ENCODE measurements at regions not wholly inside any gene's neighbourhood (a gene's known extent, or its start where the extent isn't known, plus 50 kb on each side); places are given as distances from the start of the nearest gene placed in this dataset.

DNA sequence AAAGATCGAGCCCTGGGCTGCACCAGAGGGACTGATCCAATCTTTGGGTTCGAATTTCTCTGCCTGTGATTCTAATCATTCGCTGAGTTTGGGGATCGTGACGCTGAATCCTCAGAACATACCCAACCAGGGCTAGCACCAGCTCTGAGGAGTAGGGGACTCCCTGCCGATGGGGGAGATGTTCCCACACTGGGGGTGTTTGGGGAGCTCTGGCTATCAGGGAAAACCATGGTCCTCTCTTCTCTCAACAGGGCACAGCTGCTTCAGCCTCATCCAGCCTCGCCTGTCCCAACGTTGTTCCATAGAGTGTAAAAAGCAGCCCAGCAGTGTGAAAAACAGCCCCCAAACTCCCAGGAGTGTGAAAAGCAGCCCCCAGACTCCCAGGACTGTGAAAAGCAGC is 136.6 kb downstream of the ANKRD60 start:
- Histone ChIP-seq H3K9me3 (ENCODE audit: low read depth, low read length, poor library complexity, severe bottlenecking) (no peaks in the 10 kb centered on the region), H3K36me3 (ENCODE audit: insufficient read depth, low read length, poor library complexity, severe bottlenecking) (no peaks in the 10 kb centered on the region), H3K27ac (ENCODE audit: low read depth, low read length, poor library complexity, severe bottlenecking) (no peak overlapping the region), H3K4me1 (ENCODE audit: insufficient read depth, low read length, poor library complexity, severe bottlenecking) (no peaks in the 10 kb centered on the region), H3K27me3 (replicated peaks; ENCODE audit: insufficient read depth, low read depth, low read length, poor library complexity) (no peaks in the 10 kb centered on the region), H3K4me3 (ENCODE audit: low read depth, low read length, poor library complexity, severe bottlenecking) (no peak overlapping the region)
- BruUV-seq (replicated peaks) = no TSS peak
- TF ChIP-seq, protein P1, sequence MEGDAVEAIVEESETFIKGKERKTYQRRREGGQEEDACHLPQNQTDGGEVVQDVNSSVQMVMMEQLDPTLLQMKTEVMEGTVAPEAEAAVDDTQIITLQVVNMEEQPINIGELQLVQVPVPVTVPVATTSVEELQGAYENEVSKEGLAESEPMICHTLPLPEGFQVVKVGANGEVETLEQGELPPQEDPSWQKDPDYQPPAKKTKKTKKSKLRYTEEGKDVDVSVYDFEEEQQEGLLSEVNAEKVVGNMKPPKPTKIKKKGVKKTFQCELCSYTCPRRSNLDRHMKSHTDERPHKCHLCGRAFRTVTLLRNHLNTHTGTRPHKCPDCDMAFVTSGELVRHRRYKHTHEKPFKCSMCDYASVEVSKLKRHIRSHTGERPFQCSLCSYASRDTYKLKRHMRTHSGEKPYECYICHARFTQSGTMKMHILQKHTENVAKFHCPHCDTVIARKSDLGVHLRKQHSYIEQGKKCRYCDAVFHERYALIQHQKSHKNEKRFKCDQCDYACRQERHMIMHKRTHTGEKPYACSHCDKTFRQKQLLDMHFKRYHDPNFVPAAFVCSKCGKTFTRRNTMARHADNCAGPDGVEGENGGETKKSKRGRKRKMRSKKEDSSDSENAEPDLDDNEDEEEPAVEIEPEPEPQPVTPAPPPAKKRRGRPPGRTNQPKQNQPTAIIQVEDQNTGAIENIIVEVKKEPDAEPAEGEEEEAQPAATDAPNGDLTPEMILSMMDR (conservative IDR thresholded peaks at IDR 0.05; ENCODE audit: low read depth, low read length) = no peak
- POLR2A ChIA-PET (ENCODE audit: low non-redundant PET) = no interaction called here
- CTCF ChIA-PET = no interaction called here
- no peak for DNase-seq (ENCODE audit: low spot score)
- intact Hi-C loops (cut with micrococcal nuclease; ENCODE audit: unreplicated experiment) = no loop called here

DNA sequence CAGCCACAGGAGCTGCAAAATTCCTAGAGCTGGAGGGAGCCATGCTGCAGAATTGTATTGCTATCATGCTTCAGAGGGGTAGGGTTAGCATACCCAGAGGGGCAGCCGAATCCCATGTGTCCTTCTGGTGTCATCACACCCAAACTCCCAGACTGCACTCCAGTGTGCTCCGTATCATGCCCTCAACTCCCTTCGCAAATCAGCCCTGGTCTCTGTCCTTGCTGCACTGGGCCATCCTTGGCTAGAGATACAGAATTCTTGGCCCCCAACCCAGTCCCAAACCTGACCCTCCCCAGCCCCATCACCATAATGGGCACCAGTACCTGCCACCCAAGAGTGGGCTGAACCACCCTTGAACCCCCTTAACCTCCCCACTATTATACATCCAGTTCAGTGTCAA is 138.3 kb downstream of the ANKRD60 start:
- no peak for DNase-seq (ENCODE audit: low spot score)
- no peaks in the 10 kb centered on the region for H3K9me3 ChIP-seq (ENCODE audit: low read depth, low read length, poor library complexity, severe bottlenecking)
- H3K27me3 ChIP-seq (replicated peaks; ENCODE audit: insufficient read depth, low read depth, low read length, poor library complexity) = no peaks in the 10 kb centered on the region
- H3K27ac ChIP-seq (ENCODE audit: low read depth, low read length, poor library complexity, severe bottlenecking) = no peak overlapping the region
- H3K4me3 ChIP-seq (ENCODE audit: low read depth, low read length, poor library complexity, severe bottlenecking) = no peak overlapping the region
- ChIA-PET POLR2A (ENCODE audit: low non-redundant PET) (no interaction called here), CTCF (no interaction called here)
- no peaks in the 10 kb centered on the region for H3K4me1 ChIP-seq (ENCODE audit: insufficient read depth, low read length, poor library complexity, severe bottlenecking)
- intact Hi-C loops (cut with micrococcal nuclease; ENCODE audit: unreplicated experiment) = no loop called here
- H3K36me3 ChIP-seq (ENCODE audit: insufficient read depth, low read length, poor library complexity, severe bottlenecking) = no peaks in the 10 kb centered on the region
- no TSS peak for BruUV-seq (replicated peaks)
- TF ChIP-seq, protein P1 (conservative IDR thresholded peaks at IDR 0.05; ENCODE audit: low read depth, low read length) = no peak
- no peak for TF ChIP-seq EZH2 (IDR thresholded peaks at IDR 0.05; ENCODE audit: borderline replicate concordance, low read depth, low read length, poor library complexity, severe bottlenecking)

DNA sequence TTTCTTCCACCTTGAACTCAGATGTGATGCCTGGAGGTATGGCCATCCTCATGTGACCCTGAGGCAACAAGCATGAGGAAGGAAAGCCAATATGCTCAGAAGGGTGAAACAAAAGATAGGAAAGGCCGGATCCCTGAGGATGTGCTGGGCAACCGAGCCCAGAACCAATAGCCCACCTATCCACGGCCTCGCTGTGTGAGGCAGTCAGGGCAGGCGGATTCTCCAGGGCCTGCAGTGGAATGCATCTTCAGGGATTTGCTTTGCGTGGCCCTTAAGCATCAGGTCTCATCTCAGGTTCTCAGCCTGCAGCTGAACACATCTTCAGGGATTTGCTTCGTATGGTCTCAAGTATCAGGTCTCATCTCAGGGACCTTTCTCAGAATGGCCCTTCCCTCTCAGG is 139.8 kb downstream of the ANKRD60 start:
- no peak for DNase-seq (ENCODE audit: low spot score)
- POLR2A ChIA-PET (ENCODE audit: low non-redundant PET) = no interaction called here
- H3K27me3 ChIP-seq (replicated peaks; ENCODE audit: insufficient read depth, low read depth, low read length, poor library complexity) = no peaks in the 10 kb centered on the region
- no peaks in the 10 kb centered on the region for H3K36me3 ChIP-seq (ENCODE audit: insufficient read depth, low read length, poor library complexity, severe bottlenecking)
- no peak overlapping the region for H3K27ac ChIP-seq (ENCODE audit: low read depth, low read length, poor library complexity, severe bottlenecking)
- H3K4me3 ChIP-seq (ENCODE audit: low read depth, low read length, poor library complexity, severe bottlenecking) = no peak overlapping the region
- no peak for TF ChIP-seq EZH2 (IDR thresholded peaks at IDR 0.05; ENCODE audit: borderline replicate concordance, low read depth, low read length, poor library complexity, severe bottlenecking)
- TF ChIP-seq, protein P1 (conservative IDR thresholded peaks at IDR 0.05; ENCODE audit: low read depth, low read length) = no peak
- CTCF ChIA-PET = interaction anchor here (0.6 kb wide), 1 partner anchor 39 kb away, joined by 3 read pairs; no protein-coding TSS in a partner anchor
- no peaks in the 10 kb centered on the region for H3K4me1 ChIP-seq (ENCODE audit: insufficient read depth, low read length, poor library complexity, severe bottlenecking)
- intact Hi-C loops (cut with micrococcal nuclease; ENCODE audit: unreplicated experiment) = no loop called here
- BruUV-seq (replicated peaks) = no TSS peak
- no peaks in the 10 kb centered on the region for H3K9me3 ChIP-seq (ENCODE audit: low read depth, low read length, poor library complexity, severe bottlenecking)
